Fibroblast of lung (primary cell): ENCODE measurements at regions not wholly inside any gene's neighbourhood (a gene's known extent, or its start where the extent isn't known, plus 50 kb on each side); places are given as distances from the start of the nearest gene placed in this dataset.

Experiments
- DNase-seq, 2 donors: peaks; one replicate each; pipeline versions ENCODE4 v3.0.0 to v3.0.0-alpha.2; 2010; ENCODE audit warnings: low read depth in 2 of 2
- H2AFZ ChIP-seq: 2 replicates; pipeline ENCODE4 v1.5.1; 2012; ENCODE audit warnings: low read length, control low read depth, inconsistent platforms
- H3K27ac ChIP-seq: 2 replicates; pipeline ENCODE4 v1.5.1; 2011; ENCODE audit warnings: low read length, control low read depth; ENCODE audit not compliant: insufficient read depth
- H3K27me3 ChIP-seq: 2 replicates; pipeline ENCODE4 v1.5.1; 2011; ENCODE audit warnings: mild to moderate bottlenecking, low read length; ENCODE audit not compliant: control insufficient read depth, insufficient read depth
- H3K36me3 ChIP-seq: 2 replicates; pipeline ENCODE4 v1.5.1; 2011; ENCODE audit warnings: low read length; ENCODE audit not compliant: control insufficient read depth, insufficient read depth
- H3K4me1 ChIP-seq: 2 replicates; pipeline ENCODE4 v1.5.1; 2011; ENCODE audit warnings: low read length; ENCODE audit not compliant: control insufficient read depth, insufficient read depth; ENCODE audit errors: extremely low read depth
- H3K4me2 ChIP-seq: 2 replicates; pipeline ENCODE4 v1.5.1; 2011; ENCODE audit warnings: low read length, control low read depth; ENCODE audit not compliant: insufficient read depth; ENCODE audit errors: extremely low read depth
- H3K4me3 ChIP-seq, 4 experiments: fragments of 200-600 bp in 1 of 4; sonication (generic) in 1 of 4; replicated peaks in 1 of 4; 2 replicates each; pipeline ENCODE4 v1.5.1; 2011 to 2016; ENCODE audit warnings: low read length in 4 of 4, low read depth in 3 of 4, mild to moderate bottlenecking in 3 of 4, control low read depth in 2 of 4, inconsistent platforms in 1 of 4, mixed read lengths in 1 of 4; ENCODE audit not compliant: insufficient read depth in 1 of 4; ENCODE audit errors: control extremely low read depth in 1 of 4
- H3K79me2 ChIP-seq: 2 replicates; pipeline ENCODE4 v1.5.1; 2012; ENCODE audit warnings: mild to moderate bottlenecking, low read length, inconsistent platforms; ENCODE audit not compliant: control insufficient read depth, insufficient read depth
- H3K9ac ChIP-seq: 2 replicates; pipeline ENCODE4 v1.5.1; 2011; ENCODE audit warnings: mild to moderate bottlenecking, low read length, control low read depth; ENCODE audit not compliant: insufficient read depth
- H3K9me3 ChIP-seq: 2 replicates; pipeline ENCODE4 v1.5.1; 2012; ENCODE audit warnings: low read depth, low read length; ENCODE audit not compliant: control insufficient read depth, insufficient read depth
- H4K20me1 ChIP-seq: 2 replicates; pipeline ENCODE4 v1.5.1; 2011; ENCODE audit warnings: low read length; ENCODE audit not compliant: control insufficient read depth, insufficient read depth; ENCODE audit errors: extremely low read depth
- EZH2 ChIP-seq: IDR thresholded peaks from 2 replicates; pipeline ENCODE4 v1.5.1; 2012; ENCODE audit warnings: low read length, control low read depth, mild to moderate bottlenecking; ENCODE audit errors: missing control alignments
- TF ChIP-seq, protein P1 (sequence below), 2 donors: IDR thresholded peaks in 1 of 2; conservative IDR thresholded peaks in 1 of 2; 1 replicate in 1 of 2; 2 replicates in 1 of 2; pipeline ENCODE4 v1.5.1; 2011 to 2012; ENCODE audit warnings: low read length in 2 of 2, control low read depth in 1 of 2, inconsistent platforms in 1 of 2, low read depth in 1 of 2, mild to moderate bottlenecking in 1 of 2

DNA sequence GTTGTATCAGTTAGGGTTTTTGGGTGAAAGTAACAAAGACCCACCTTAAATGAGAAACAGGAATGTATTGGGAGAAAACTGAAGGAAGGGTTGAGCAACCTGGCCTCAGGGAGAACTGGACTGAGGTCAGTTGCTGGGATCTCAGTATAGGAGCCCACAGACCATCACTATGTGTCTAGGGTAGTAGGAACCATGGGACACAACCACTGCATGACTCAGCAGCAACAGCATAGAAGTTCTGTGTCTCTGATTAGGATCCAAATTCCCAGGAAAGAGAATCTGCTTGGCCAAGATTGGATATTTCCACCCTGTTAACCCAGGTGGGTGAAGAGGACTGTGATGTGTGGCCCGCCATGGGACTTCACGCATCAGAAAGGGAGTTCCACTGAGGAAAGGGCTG, 102.2 kb upstream of the RAB3GAP2 start:
- Histone ChIP-seq H3K4me3 (no peak overlapping the region), H3K27me3 (no peaks in the 10 kb centered on the region), H3K9me3 (no peaks in the 10 kb centered on the region), H3K36me3 (no peaks in the 10 kb centered on the region), H3K4me1 (peaks cover 5% of the 10 kb centered on the region), H3K27ac (no peak overlapping the region), H2AFZ (no peak overlapping the region), H3K4me2 (no peak overlapping the region), H4K20me1 (no peaks in the 10 kb centered on the region), H3K9ac (no peak overlapping the region), H3K79me2 (no peaks in the 10 kb centered on the region)
- no peak for DNase-seq
- TF ChIP-seq EZH2: no peak
- TF ChIP-seq, protein P1, sequence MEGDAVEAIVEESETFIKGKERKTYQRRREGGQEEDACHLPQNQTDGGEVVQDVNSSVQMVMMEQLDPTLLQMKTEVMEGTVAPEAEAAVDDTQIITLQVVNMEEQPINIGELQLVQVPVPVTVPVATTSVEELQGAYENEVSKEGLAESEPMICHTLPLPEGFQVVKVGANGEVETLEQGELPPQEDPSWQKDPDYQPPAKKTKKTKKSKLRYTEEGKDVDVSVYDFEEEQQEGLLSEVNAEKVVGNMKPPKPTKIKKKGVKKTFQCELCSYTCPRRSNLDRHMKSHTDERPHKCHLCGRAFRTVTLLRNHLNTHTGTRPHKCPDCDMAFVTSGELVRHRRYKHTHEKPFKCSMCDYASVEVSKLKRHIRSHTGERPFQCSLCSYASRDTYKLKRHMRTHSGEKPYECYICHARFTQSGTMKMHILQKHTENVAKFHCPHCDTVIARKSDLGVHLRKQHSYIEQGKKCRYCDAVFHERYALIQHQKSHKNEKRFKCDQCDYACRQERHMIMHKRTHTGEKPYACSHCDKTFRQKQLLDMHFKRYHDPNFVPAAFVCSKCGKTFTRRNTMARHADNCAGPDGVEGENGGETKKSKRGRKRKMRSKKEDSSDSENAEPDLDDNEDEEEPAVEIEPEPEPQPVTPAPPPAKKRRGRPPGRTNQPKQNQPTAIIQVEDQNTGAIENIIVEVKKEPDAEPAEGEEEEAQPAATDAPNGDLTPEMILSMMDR (conservative IDR thresholded peaks at IDR 0.05 in 1 of 2, IDR thresholded peaks at IDR 0.05 in 1 of 2; ENCODE audit: low read depth in 1 of 2, low read length in 2 of 2): no peak

DNA sequence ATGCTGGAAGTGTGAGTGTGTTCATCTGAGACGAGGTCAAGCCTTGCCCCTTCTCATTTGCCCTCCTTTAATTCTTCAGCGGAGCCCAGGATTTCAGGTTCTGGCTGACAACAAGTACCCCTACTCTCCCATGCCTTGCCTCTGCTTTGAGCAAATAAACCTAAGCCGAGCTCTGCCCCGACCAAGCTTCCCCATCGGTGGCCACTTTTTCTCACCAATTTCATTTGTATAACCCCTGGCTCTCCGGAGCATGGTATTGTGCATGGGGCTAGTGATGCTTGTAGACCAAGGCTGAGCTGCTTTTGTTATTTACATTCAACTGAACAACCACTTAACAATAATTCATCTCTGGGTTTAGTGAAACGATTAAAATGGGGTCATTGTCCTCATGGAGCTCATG, 100.2 kb upstream of the RAB3GAP2 start:
- H3K4me2 ChIP-seq: no peak overlapping the region
- H3K4me1 ChIP-seq: peaks cover 5% of the 10 kb centered on the region
- H3K9me3 ChIP-seq: no peaks in the 10 kb centered on the region
- H3K27me3 ChIP-seq: no peaks in the 10 kb centered on the region
- no peak overlapping the region for H3K4me3 ChIP-seq
- no peaks in the 10 kb centered on the region for H4K20me1 ChIP-seq
- no peak overlapping the region for H3K9ac ChIP-seq
- TF ChIP-seq, protein P1 (conservative IDR thresholded peaks at IDR 0.05 in 1 of 2, IDR thresholded peaks at IDR 0.05 in 1 of 2; ENCODE audit: low read depth in 1 of 2, low read length in 2 of 2): no peak
- no peak for TF ChIP-seq EZH2
- no peaks in the 10 kb centered on the region for H3K36me3 ChIP-seq
- no peak overlapping the region for H3K27ac ChIP-seq
- DNase-seq: no peak
- H2AFZ ChIP-seq: no peak overlapping the region
- H3K79me2 ChIP-seq: no peaks in the 10 kb centered on the region

DNA sequence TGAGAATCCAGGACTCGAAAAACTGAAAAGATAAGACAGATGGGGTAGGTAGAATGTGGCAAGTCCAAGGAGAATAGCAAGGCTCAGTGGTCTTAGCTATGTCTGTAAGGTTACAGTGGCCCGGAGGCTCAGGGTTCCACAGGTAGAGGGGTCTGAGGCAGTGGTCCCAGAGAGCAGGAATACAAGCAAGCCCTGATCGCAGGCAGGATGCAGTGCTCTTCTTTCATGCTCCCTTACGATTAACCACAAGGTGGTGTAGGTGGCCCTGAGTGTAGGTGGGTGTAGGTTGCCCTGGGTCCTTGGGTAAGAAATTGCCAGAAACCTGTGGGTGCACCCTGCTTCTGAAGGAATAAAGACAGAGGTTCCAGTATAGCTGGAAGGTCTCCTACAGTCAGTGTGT, 99.1 kb upstream of the RAB3GAP2 start:
- no peak for DNase-seq
- H4K20me1 ChIP-seq: no peaks in the 10 kb centered on the region
- TF ChIP-seq, protein P1 (conservative IDR thresholded peaks at IDR 0.05 in 1 of 2, IDR thresholded peaks at IDR 0.05 in 1 of 2; ENCODE audit: low read depth in 1 of 2, low read length in 2 of 2): no peak
- TF ChIP-seq EZH2: no peak
- H3K79me2 ChIP-seq: no peaks in the 10 kb centered on the region
- H3K36me3 ChIP-seq: no peaks in the 10 kb centered on the region
- H2AFZ ChIP-seq: no peak overlapping the region
- H3K9ac ChIP-seq: no peak overlapping the region
- no peak overlapping the region for H3K27ac ChIP-seq
- H3K9me3 ChIP-seq: no peaks in the 10 kb centered on the region
- H3K27me3 ChIP-seq: no peaks in the 10 kb centered on the region
- no peak overlapping the region for H3K4me2 ChIP-seq
- no peak overlapping the region for H3K4me3 ChIP-seq
- peaks cover 5% of the 10 kb centered on the region for H3K4me1 ChIP-seq
